Peyer's patch (tissue), 4 donors: ENCODE measurements at regions not wholly inside any gene's neighbourhood (a gene's known extent, or its start where the extent isn't known, plus 50 kb on each side); places are given as distances from the start of the nearest gene placed in this dataset.

Experiments
- DNase-seq, 3 donors: peaks; one replicate each; pipeline ENCODE4 v3.0.0-alpha.2; 2017 to 2019
- H3K27ac ChIP-seq, 4 donors: fragments of 200-600 bp; sonication (generic); one replicate each; pipeline ENCODE4 v1.5.1; 2016 to 2019
- H3K27me3 ChIP-seq, 2 donors: fragments of 200-600 bp; sonication (generic); one replicate each; pipeline ENCODE4 v1.5.1; 2019
- H3K36me3 ChIP-seq, 3 donors: fragments of 200-600 bp; sonication (generic); one replicate each; pipeline ENCODE4 v1.5.1; 2016 to 2019
- H3K4me1 ChIP-seq, 4 donors: fragments of 200-600 bp; sonication (generic); one replicate each; pipeline ENCODE4 v1.5.1; 2016 to 2019
- H3K4me3 ChIP-seq, 4 donors: fragments of 200-600 bp; sonication (generic); 1 replicate in 3 of 4; 2 replicates in 1 of 4; pipeline ENCODE4 v1.5.1; 2016 to 2019; ENCODE audit warnings: mild to moderate bottlenecking in 1 of 4
- H3K9me3 ChIP-seq, 4 donors: fragments of 200-600 bp; sonication (generic); one replicate each; pipeline ENCODE4 v1.5.1; 2016 to 2019; ENCODE audit warnings: mild to moderate bottlenecking in 1 of 4
- CTCF ChIP-seq, 6 experiments: fragments of 450-650 bp in 4 of 6; fragments of 200-600 bp in 2 of 6; sonication (generic) in 1 of 6; IDR thresholded peaks; one replicate each; pipeline ENCODE4 v1.5.1; 2017 to 2019; ENCODE audit warnings: antibody characterized with exemption in 6 of 6, mild to moderate bottlenecking in 3 of 6, moderate library complexity in 1 of 6
- POLR2A ChIP-seq, 2 donors: fragments of 450-650 bp; IDR thresholded peaks; one replicate each; pipeline ENCODE4 v1.5.1; 2017; ENCODE audit warnings: antibody characterized with exemption in 2 of 2, mild to moderate bottlenecking in 2 of 2, moderate library complexity in 2 of 2

GRCh38 chr10:114724716-114725106 lies 66.6 kb upstream of the ABLIM1 start:
- no peak overlapping the region for H3K4me3 ChIP-seq
- H3K9me3 ChIP-seq = no peaks in the 10 kb centered on the region
- TF ChIP-seq CTCF (IDR thresholded peaks at IDR 0.05) (no peak), POLR2A (IDR thresholded peaks at IDR 0.05) (no peak)
- H3K27me3 ChIP-seq = no peaks in the 10 kb centered on the region
- H3K36me3 ChIP-seq = no peaks in the 10 kb centered on the region
- H3K4me1 ChIP-seq = peaks cover 0 to 6% (median 0%) of the 10 kb centered on the region in 4 donors
- H3K27ac ChIP-seq = no peak overlapping the region
- no peak for DNase-seq

GRCh38 chr10:114726820-114727271 lies 68.8 kb upstream of the ABLIM1 start:
- Histone ChIP-seq H3K9me3 (no peaks in the 10 kb centered on the region), H3K4me1 (no peaks in the 10 kb centered on the region), H3K4me3 (no peak overlapping the region), H3K27me3 (no peaks in the 10 kb centered on the region), H3K27ac (no peak overlapping the region), H3K36me3 (no peaks in the 10 kb centered on the region)
- DNase-seq = no peak
- TF ChIP-seq CTCF (IDR thresholded peaks at IDR 0.05) (no peak), POLR2A (IDR thresholded peaks at IDR 0.05) (no peak)

- no peaks in the 10 kb centered on the region for H3K4me1 ChIP-seq
- no peak overlapping the region for H3K4me3 ChIP-seq
- TF ChIP-seq POLR2A (IDR thresholded peaks at IDR 0.05) (no peak), CTCF (IDR thresholded peaks at IDR 0.05) (no peak)
- H3K27me3 ChIP-seq = no peaks in the 10 kb centered on the region
- no peaks in the 10 kb centered on the region for H3K9me3 ChIP-seq
- no peaks in the 10 kb centered on the region for H3K36me3 ChIP-seq
- no peak for DNase-seq
- H3K27ac ChIP-seq = no peak overlapping the region
Measured at GRCh38 chr10:114728325-114728724, 70.2 kb upstream of the ABLIM1 start.

- H3K27me3 ChIP-seq = no peaks in the 10 kb centered on the region
- no peak for DNase-seq
- TF ChIP-seq POLR2A (IDR thresholded peaks at IDR 0.05) (no peak), CTCF (IDR thresholded peaks at IDR 0.05) (no peak)
- H3K27ac ChIP-seq = no peak overlapping the region
- H3K4me1 ChIP-seq = no peaks in the 10 kb centered on the region
- H3K36me3 ChIP-seq = no peaks in the 10 kb centered on the region
- no peak overlapping the region for H3K4me3 ChIP-seq
- no peaks in the 10 kb centered on the region for H3K9me3 ChIP-seq
Measured at GRCh38 chr10:114729103-114729659, 71.1 kb upstream of the ABLIM1 start.

GRCh38 chr10:114730291-114730690 lies 72.2 kb upstream of the ABLIM1 start:
- Histone ChIP-seq H3K4me3 (no peak overlapping the region), H3K27me3 (no peaks in the 10 kb centered on the region), H3K9me3 (no peaks in the 10 kb centered on the region), H3K36me3 (no peaks in the 10 kb centered on the region), H3K4me1 (no peaks in the 10 kb centered on the region), H3K27ac (no peak overlapping the region)
- no peak for TF ChIP-seq POLR2A (IDR thresholded peaks at IDR 0.05)
- no peak for TF ChIP-seq CTCF (IDR thresholded peaks at IDR 0.05)
- DNase-seq = no peak

- DNase-seq = no peak
- H3K27me3 ChIP-seq = no peaks in the 10 kb centered on the region
Measured at GRCh38 chr10:114732931-114733330, 74.9 kb upstream of the ABLIM1 start.

More at GRCh38 chr10:114732931-114733330, 74.9 kb upstream of the ABLIM1 start:
- Histone ChIP-seq H3K9me3 (no peaks in the 10 kb centered on the region), H3K4me1 (no peaks in the 10 kb centered on the region), H3K36me3 (no peaks in the 10 kb centered on the region), H3K27ac (no peak overlapping the region), H3K4me3 (no peak overlapping the region)
- TF ChIP-seq POLR2A (IDR thresholded peaks at IDR 0.05) (no peak), CTCF (IDR thresholded peaks at IDR 0.05) (no peak)
